Astrocyte (in vitro differentiated cells and primary cell): ENCODE measurements at regions not wholly inside any gene's neighbourhood (a gene's known extent, or its start where the extent isn't known, plus 50 kb on each side); places are given as distances from the start of the nearest gene placed in this dataset.

Source experiments
- CTCF ChIP-seq: IDR thresholded peaks from 2 replicates; pipeline ENCODE4 v1.5.1; 2011; ENCODE audit warnings: low read depth, mild to moderate bottlenecking, inconsistent platforms, low read length, moderate library complexity; ENCODE audit not compliant: insufficient read depth
- EZH2 ChIP-seq: IDR thresholded peaks from 2 replicates; pipeline ENCODE4 v1.6.1; 2012; ENCODE audit warnings: mild to moderate bottlenecking, low read length, inconsistent platforms; ENCODE audit not compliant: insufficient read depth

- TF ChIP-seq CTCF (no peak), EZH2 (no peak)
Measured at GRCh38 chr11:116567721-116568242, 205.0 kb downstream of the BUD13 start.
